ENCODE measurements at regions not wholly inside any gene's neighbourhood (a gene's known extent, or its start where the extent isn't known, plus 50 kb on each side); places are given as distances from the start of the nearest gene placed in this dataset.

- DNase-seq: no peak
These were observed 50.8 kb upstream of the NAV2 start for GRCh38 chr11:19661827-19662226.

GRCh38 chr11:19660076-19660475 is 52.6 kb upstream of the NAV2 start:
- DNase-seq: no peak

- DNase-seq: no peak
These were observed 53.1 kb upstream of the NAV2 start for GRCh38 chr11:19659529-19659928.

- no peak for DNase-seq
These were observed 54.3 kb upstream of the NAV2 start for GRCh38 chr11:19658344-19658743.

- no peak for DNase-seq
These were observed 56.5 kb upstream of the NAV2 start for GRCh38 chr11:19656140-19656541.

GRCh38 chr11:19652623-19653375 is 59.8 kb upstream of the NAV2 start:
- DNase-seq: no peak

GRCh38 chr11:19651653-19652052 is 61.0 kb upstream of the NAV2 start:
- DNase-seq: no peak

GRCh38 chr11:19651028-19651427 is 61.6 kb upstream of the NAV2 start:
- no peak for DNase-seq

- DNase-seq: no peak
These were observed 62.2 kb upstream of the NAV2 start for GRCh38 chr11:19650467-19650866.

- no peak for DNase-seq
These were observed 62.9 kb upstream of the NAV2 start for GRCh38 chr11:19649751-19650150.

GRCh38 chr11:19648321-19648720 is 64.3 kb upstream of the NAV2 start:
- DNase-seq: no peak

- DNase-seq: no peak
These were observed 64.8 kb upstream of the NAV2 start for GRCh38 chr11:19647816-19648215.

GRCh38 chr11:19646921-19647320 is 65.7 kb upstream of the NAV2 start:
- no peak for DNase-seq

GRCh38 chr11:19646308-19646707 is 66.3 kb upstream of the NAV2 start:
- DNase-seq: no peak

- no peak for DNase-seq
These were observed 68.3 kb upstream of the NAV2 start for GRCh38 chr11:19644316-19644715.

- DNase-seq: no peak
These were observed 70.2 kb upstream of the NAV2 start for GRCh38 chr11:19642185-19643158.

- DNase-seq: no peak
These were observed 73.0 kb upstream of the NAV2 start for GRCh38 chr11:19639603-19640105.

GRCh38 chr11:19635332-19635731 is 77.3 kb upstream of the NAV2 start:
- no peak for DNase-seq

- no peak for DNase-seq
These were observed 79.4 kb upstream of the NAV2 start for GRCh38 chr11:19633276-19633675.

- DNase-seq: no peak
These were observed 80.2 kb upstream of the NAV2 start for GRCh38 chr11:19632499-19632834.

GRCh38 chr11:19631712-19632498 is 80.7 kb upstream of the NAV2 start:
- DNase-seq: no peak

- no peak for DNase-seq
These were observed 84.6 kb upstream of the NAV2 start for GRCh38 chr11:19628018-19628417.

GRCh38 chr11:19627566-19627965 is 85.1 kb upstream of the NAV2 start:
- DNase-seq: no peak
